Parathyroid adenoma (tissue), 2 donors: ENCODE measurements at regions not wholly inside any gene's neighbourhood (a gene's known extent, or its start where the extent isn't known, plus 50 kb on each side); places are given as distances from the start of the nearest gene placed in this dataset.

Source experiments
- H2AFZ ChIP-seq: fragments of 300-600 bp; sonication (generic); one replicate; pipeline ENCODE4 v1.7.0; 2017; ENCODE audit warnings: antibody characterized with exemption, mild to moderate bottlenecking
- H3K27ac ChIP-seq: fragments of 300-600 bp; sonication (generic); one replicate; pipeline ENCODE4 v1.7.0; 2017
- H3K27me3 ChIP-seq: fragments of 300-600 bp; sonication (generic); one replicate; pipeline ENCODE4 v1.7.0; 2017; ENCODE audit warnings: low read length; ENCODE audit not compliant: control insufficient read depth, insufficient read depth
- H3K36me3 ChIP-seq: fragments of 300-600 bp; sonication (generic); one replicate; pipeline ENCODE4 v1.7.0; 2017; ENCODE audit warnings: low read length; ENCODE audit not compliant: control insufficient read depth, insufficient read depth
- H3K4me1 ChIP-seq: fragments of 300-600 bp; sonication (generic); one replicate; pipeline ENCODE4 v1.7.0; 2017; ENCODE audit warnings: control low read depth
- H3K4me2 ChIP-seq: fragments of 300-600 bp; sonication (generic); one replicate; pipeline ENCODE4 v1.7.0; 2017; ENCODE audit warnings: low read length
- H3K4me3 ChIP-seq: fragments of 300-600 bp; sonication (generic); one replicate; pipeline ENCODE4 v1.7.0; 2017; ENCODE audit warnings: low read depth, low read length
- H3K79me2 ChIP-seq: fragments of 300-600 bp; sonication (generic); one replicate; pipeline ENCODE4 v1.7.0; 2017; ENCODE audit warnings: control low read depth
- H3K9ac ChIP-seq: fragments of 300-600 bp; sonication (generic); one replicate; pipeline ENCODE4 v1.7.0; 2017; ENCODE audit warnings: mild to moderate bottlenecking
- H3K9me3 ChIP-seq: fragments of 300-600 bp; sonication (generic); one replicate; pipeline ENCODE4 v1.7.0; 2017; ENCODE audit warnings: low read length; ENCODE audit not compliant: control insufficient read depth
- CTCF ChIP-seq: fragments of 300-600 bp; sonication (generic); IDR thresholded peaks from one replicate; pipeline ENCODE4 v1.7.0; 2017; ENCODE audit warnings: antibody characterized with exemption, mild to moderate bottlenecking
- donor health status: primary hyperparathyroidism.

- TF ChIP-seq CTCF, result no peak
- Histone ChIP-seq H3K27ac (no peak overlapping the region), H3K27me3 (no peaks in the 10 kb centered on the region), H3K9me3 (no peaks in the 10 kb centered on the region), H3K79me2 (no peaks in the 10 kb centered on the region), H3K4me1 (no peaks in the 10 kb centered on the region), H3K36me3 (no peaks in the 10 kb centered on the region), H3K9ac (no peak overlapping the region), H3K4me3 (no peak overlapping the region), H2AFZ (no peak overlapping the region), H3K4me2 (no peak overlapping the region)
Observed at GRCh38 chr2:2981000-2981399, 396.6 kb downstream of the EIPR1 start.

GRCh38 chr2:2974982-2975381 lies 402.6 kb downstream of the EIPR1 start:
- Histone ChIP-seq H3K9me3 (no peaks in the 10 kb centered on the region), H3K4me2 (no peak overlapping the region), H3K9ac (no peak overlapping the region), H3K4me3 (no peak overlapping the region), H3K4me1 (no peaks in the 10 kb centered on the region), H3K27ac (no peak overlapping the region), H3K36me3 (no peaks in the 10 kb centered on the region), H3K79me2 (no peaks in the 10 kb centered on the region), H2AFZ (no peak overlapping the region), H3K27me3 (no peaks in the 10 kb centered on the region)
- TF ChIP-seq CTCF, result no peak

GRCh38 chr2:2960441-2961133 lies 417.0 kb downstream of the EIPR1 start:
- Histone ChIP-seq H3K4me1 (no peaks in the 10 kb centered on the region), H3K27ac (no peak overlapping the region), H3K9me3 (peaks cover 5% of the 10 kb centered on the region), H3K36me3 (no peaks in the 10 kb centered on the region), H2AFZ (no peak overlapping the region), H3K79me2 (no peaks in the 10 kb centered on the region), H3K4me3 (no peak overlapping the region), H3K27me3 (no peaks in the 10 kb centered on the region), H3K9ac (no peak overlapping the region), H3K4me2 (no peak overlapping the region)
- TF ChIP-seq CTCF, result no peak

- Histone ChIP-seq H3K4me1 (no peaks in the 10 kb centered on the region), H3K27ac (no peak overlapping the region), H3K4me3 (no peak overlapping the region), H3K9me3 (no peaks in the 10 kb centered on the region), H3K4me2 (no peak overlapping the region), H3K9ac (no peak overlapping the region), H3K79me2 (no peaks in the 10 kb centered on the region), H2AFZ (no peak overlapping the region), H3K27me3 (no peaks in the 10 kb centered on the region), H3K36me3 (no peaks in the 10 kb centered on the region)
- no peak for TF ChIP-seq CTCF
Observed at GRCh38 chr2:2950403-2950952, 427.1 kb downstream of the EIPR1 start.

- Histone ChIP-seq H2AFZ (no peak overlapping the region), H3K4me1 (no peaks in the 10 kb centered on the region), H3K9me3 (no peaks in the 10 kb centered on the region), H3K79me2 (no peaks in the 10 kb centered on the region), H3K27ac (no peak overlapping the region), H3K9ac (no peak overlapping the region), H3K36me3 (no peaks in the 10 kb centered on the region), H3K4me3 (no peak overlapping the region), H3K27me3 (no peaks in the 10 kb centered on the region), H3K4me2 (no peak overlapping the region)
- no peak for TF ChIP-seq CTCF
Observed at GRCh38 chr2:2947406-2947805, 430.2 kb downstream of the EIPR1 start.
